Neural cell (in vitro differentiated cells): ENCODE measurements at regions not wholly inside any gene's neighbourhood (a gene's known extent, or its start where the extent isn't known, plus 50 kb on each side); places are given as distances from the start of the nearest gene placed in this dataset.

ENCODE experiments used
- H2AFZ ChIP-seq: fragments of 200-600, 300-800 bp; sonication (generic), shearing (Covaris generic); 2 replicates; pipeline ENCODE4 v1.6.0; 2014; ENCODE audit warnings: low read depth, mild to moderate bottlenecking, antibody characterized with exemption, low read length, moderate library complexity
- H3F3A ChIP-seq: fragments of 200-600 bp; shearing (Covaris generic); 2 replicates; pipeline ENCODE4 v1.6.1; 2016; ENCODE audit warnings: mild to moderate bottlenecking, moderate library complexity, mixed read lengths, antibody characterized with exemption, low read length; ENCODE audit not compliant: insufficient read depth, poor library complexity, severe bottlenecking
- H3K27ac ChIP-seq: fragments of 200-600, 300-800 bp; sonication (generic), shearing (Covaris generic); 2 replicates; pipeline ENCODE4 v1.5.1; 2014; ENCODE audit warnings: mild to moderate bottlenecking, low read length, moderate library complexity
- H3K27me3 ChIP-seq: fragments of 300-800, 200-600 bp; sonication (generic), shearing (Covaris generic); 2 replicates; pipeline ENCODE4 v1.6.0; 2014; ENCODE audit warnings: mild to moderate bottlenecking, low read depth, low read length, moderate library complexity; ENCODE audit not compliant: insufficient read depth
- H3K36me3 ChIP-seq: fragments of 300-800, 200-600 bp; sonication (generic), shearing (Covaris generic); 2 replicates; pipeline ENCODE4 v1.5.1; 2014; ENCODE audit warnings: mild to moderate bottlenecking, antibody characterized with exemption, low read length, moderate library complexity; ENCODE audit not compliant: insufficient read depth
- H3K4me2 ChIP-seq: fragments of 300-800, 200-600 bp; sonication (generic), shearing (Covaris generic); 2 replicates; pipeline ENCODE4 v1.6.0; 2014; ENCODE audit warnings: mild to moderate bottlenecking, low read length
- H3K4me3 ChIP-seq: fragments of 300-800, 200-600 bp; sonication (generic), shearing (Covaris generic); 2 replicates; pipeline ENCODE4 v1.5.1; 2014; ENCODE audit warnings: mild to moderate bottlenecking, low read length, moderate library complexity
- H3K79me2 ChIP-seq: fragments of 200-600 bp; shearing (Covaris generic); replicated peaks from 2 replicates; pipeline ENCODE4 v1.6.0; 2014; ENCODE audit warnings: mild to moderate bottlenecking, low read length, moderate library complexity; ENCODE audit not compliant: insufficient read depth
- H3K9ac ChIP-seq: fragments of 300-800, 200-600 bp; sonication (generic), shearing (Covaris generic); 2 replicates; pipeline ENCODE4 v1.6.1; 2016; ENCODE audit warnings: mild to moderate bottlenecking, low read length, mixed read lengths
- H3K9me2 ChIP-seq: fragments of 200-600 bp; shearing (Covaris generic); 2 replicates; pipeline ENCODE4 v1.6.1; 2016; ENCODE audit warnings: mild to moderate bottlenecking, low read length, mixed read lengths; ENCODE audit not compliant: insufficient read depth
- H3K9me3 ChIP-seq: fragments of 200-600, 300-800 bp; sonication (generic), shearing (Covaris generic); 2 replicates; pipeline ENCODE4 v1.6.1; 2016; ENCODE audit warnings: mild to moderate bottlenecking, mixed run types, low read length, moderate library complexity, mixed read lengths
- H4K20me1 ChIP-seq: fragments of 200-600 bp; shearing (Covaris generic); 2 replicates; pipeline ENCODE4 v1.6.1; 2016; ENCODE audit warnings: mild to moderate bottlenecking, mixed run types; ENCODE audit not compliant: insufficient read depth
- CTCF ChIP-seq: fragments of 450-650 bp; IDR thresholded peaks from 2 replicates; pipeline ENCODE4 v1.5.1; 2014; ENCODE audit warnings: antibody characterized with exemption, mild to moderate bottlenecking, moderate library complexity; ENCODE audit not compliant: poor library complexity, severe bottlenecking
- EP300 ChIP-seq: fragments of 450-650 bp; conservative IDR thresholded peaks from 2 replicates; pipeline ENCODE4 v1.6.1; 2014; ENCODE audit warnings: antibody characterized with exemption, mild to moderate bottlenecking, moderate library complexity; ENCODE audit not compliant: poor library complexity, severe bottlenecking
- EZH2 ChIP-seq: fragments of 200-600, 300-800 bp; shearing (Covaris generic), sonication (generic); IDR thresholded peaks from 2 replicates; pipeline ENCODE4 v1.6.1; 2014; ENCODE audit warnings: antibody characterized with exemption, low read length, borderline replicate concordance, mild to moderate bottlenecking; ENCODE audit not compliant: insufficient read depth, poor library complexity, severe bottlenecking
- MXI1 ChIP-seq: fragments of 450-650 bp; conservative IDR thresholded peaks from 2 replicates; pipeline ENCODE4 v1.6.1; 2014; ENCODE audit warnings: antibody characterized with exemption, mild to moderate bottlenecking; ENCODE audit not compliant: poor library complexity, severe bottlenecking
- POLR2AphosphoS5 ChIP-seq: IDR thresholded peaks from 2 replicates; pipeline ENCODE4 v1.6.1; 2012
- RAD21 ChIP-seq: fragments of 450-650 bp; conservative IDR thresholded peaks from 2 replicates; pipeline ENCODE4 v1.6.1; 2014; ENCODE audit warnings: antibody characterized with exemption, mild to moderate bottlenecking, moderate library complexity
- REST ChIP-seq: IDR thresholded peaks from 2 replicates; pipeline ENCODE4 v1.6.1; 2012; ENCODE audit warnings: borderline replicate concordance
- SMC3 ChIP-seq: fragments of 450-650 bp; conservative IDR thresholded peaks from 2 replicates; pipeline ENCODE4 v1.6.1; 2014; ENCODE audit warnings: antibody characterized with exemption, mild to moderate bottlenecking, moderate library complexity; ENCODE audit not compliant: poor library complexity
- TAF1 ChIP-seq: IDR thresholded peaks from 2 replicates; pipeline ENCODE4 v1.6.1; 2012; ENCODE audit warnings: low read depth

GRCh38 chr5:1727571-1727970 is 72.1 kb downstream of the MRPL36 start:
- H3K27ac ChIP-seq: no peak overlapping the region
- H3F3A ChIP-seq: no peaks in the 10 kb centered on the region
- no peaks in the 10 kb centered on the region for H3K36me3 ChIP-seq
- H3K79me2 ChIP-seq: no peaks in the 10 kb centered on the region
- TF ChIP-seq MXI1 (no peak), EP300 (no peak), REST (no peak), EZH2 (no peak), CTCF (no peak), POLR2AphosphoS5 (no peak), RAD21 (no peak), SMC3 (no peak), TAF1 (no peak)
- H3K4me2 ChIP-seq: no peak overlapping the region
- H3K4me3 ChIP-seq: no peak overlapping the region
- H3K27me3 ChIP-seq: no peaks in the 10 kb centered on the region
- no peak overlapping the region for H2AFZ ChIP-seq
- no peaks in the 10 kb centered on the region for H3K9me3 ChIP-seq
- no peak overlapping the region for H3K9ac ChIP-seq
- no peaks in the 10 kb centered on the region for H4K20me1 ChIP-seq
- H3K9me2 ChIP-seq: no peaks in the 10 kb centered on the region

- TF ChIP-seq RAD21: no peak
- no peak for TF ChIP-seq SMC3
- no peak for TF ChIP-seq REST
- H3K4me3 ChIP-seq: no peak overlapping the region
- no peak overlapping the region for H3K4me2 ChIP-seq
- H3K9me2 ChIP-seq: no peaks in the 10 kb centered on the region
- H4K20me1 ChIP-seq: no peaks in the 10 kb centered on the region
- H3K9ac ChIP-seq: no peak overlapping the region
- H3K36me3 ChIP-seq: no peaks in the 10 kb centered on the region
- no peaks in the 10 kb centered on the region for H3K79me2 ChIP-seq
- H3K9me3 ChIP-seq: no peaks in the 10 kb centered on the region
- no peak overlapping the region for H2AFZ ChIP-seq
- H3F3A ChIP-seq: no peaks in the 10 kb centered on the region
- H3K27me3 ChIP-seq: no peaks in the 10 kb centered on the region
- H3K27ac ChIP-seq: no peak overlapping the region
Observed at GRCh38 chr5:1726956-1727355, 72.7 kb downstream of the MRPL36 start.
